ENCODE measurements at regions not wholly inside any gene's neighbourhood (a gene's known extent, or its start where the extent isn't known, plus 50 kb on each side); places are given as distances from the start of the nearest gene placed in this dataset.

GRCh38 chr20:52279706-52280105 lies 88.1 kb upstream of the ZFP64 start:
- Histone ChIP-seq H3K27ac (ENCODE audit: low read depth, low read length, poor library complexity, severe bottlenecking) (no peak overlapping the region), H3K9me3 (ENCODE audit: low read length) (no peaks in the 10 kb centered on the region), H3K4me3 (ENCODE audit: low read depth, low read length, poor library complexity, severe bottlenecking) (no peak overlapping the region), H3K36me3 (ENCODE audit: insufficient read depth, low read length) (no peaks in the 10 kb centered on the region), H3K4me1 (ENCODE audit: insufficient read depth, low read length, poor library complexity, severe bottlenecking) (no peaks in the 10 kb centered on the region), H4K20me1 (ENCODE audit: insufficient read depth, low read length) (no peaks in the 10 kb centered on the region), H3K9me2 (ENCODE audit: insufficient read depth, low read length) (no peaks in the 10 kb centered on the region), H2AFZ (ENCODE audit: low read length) (no peak overlapping the region), H3K79me2 (ENCODE audit: insufficient read depth, low read depth, low read length) (no peaks in the 10 kb centered on the region), H3K4me2 (ENCODE audit: low read length) (no peak overlapping the region)
- ChIA-PET POLR2A (no interaction called here), CTCF (ENCODE audit: unreplicated experiment) (no interaction called here)
- no peak for DNase-seq (ENCODE audit: low spot score)
- no peak for TF ChIP-seq EZH2phosphoT487 (IDR thresholded peaks at IDR 0.05; ENCODE audit: borderline replicate concordance, low read depth, low read length)
- TF ChIP-seq CTCF (conservative IDR thresholded peaks at IDR 0.05; ENCODE audit: low read length): no peak
- BruUV-seq (replicated peaks): no TSS peak
- intact Hi-C loops (cut with micrococcal nuclease; ENCODE audit: unreplicated experiment): no loop called here

- Histone ChIP-seq H2AFZ (ENCODE audit: low read length) (no peak overlapping the region), H3K4me3 (ENCODE audit: low read depth, low read length, poor library complexity, severe bottlenecking) (no peak overlapping the region), H3K9me3 (ENCODE audit: low read length) (no peaks in the 10 kb centered on the region), H3K4me1 (ENCODE audit: insufficient read depth, low read length, poor library complexity, severe bottlenecking) (no peaks in the 10 kb centered on the region), H4K20me1 (ENCODE audit: insufficient read depth, low read length) (no peaks in the 10 kb centered on the region), H3K9me2 (ENCODE audit: insufficient read depth, low read length) (no peaks in the 10 kb centered on the region), H3K4me2 (ENCODE audit: low read length) (no peak overlapping the region), H3K36me3 (ENCODE audit: insufficient read depth, low read length) (no peaks in the 10 kb centered on the region), H3K79me2 (ENCODE audit: insufficient read depth, low read depth, low read length) (no peaks in the 10 kb centered on the region), H3K27ac (ENCODE audit: low read depth, low read length, poor library complexity, severe bottlenecking) (no peak overlapping the region)
- CTCF ChIA-PET (ENCODE audit: unreplicated experiment): no interaction called here
- DNase-seq (ENCODE audit: low spot score): no peak
- no peak for TF ChIP-seq CTCF (conservative IDR thresholded peaks at IDR 0.05; ENCODE audit: low read length)
- no peak for TF ChIP-seq EZH2phosphoT487 (IDR thresholded peaks at IDR 0.05; ENCODE audit: borderline replicate concordance, low read depth, low read length)
- no TSS peak for BruUV-seq (replicated peaks)
- POLR2A ChIA-PET: no interaction called here
- intact Hi-C loops (cut with micrococcal nuclease; ENCODE audit: unreplicated experiment): no loop called here
These were observed 83.7 kb upstream of the ZFP64 start for GRCh38 chr20:52275181-52275691.

- DNase-seq (ENCODE audit: low spot score): no peak
- intact Hi-C loops (cut with micrococcal nuclease; ENCODE audit: unreplicated experiment): no loop called here
- Histone ChIP-seq H3K9me2 (ENCODE audit: insufficient read depth, low read length) (no peaks in the 10 kb centered on the region), H3K4me3 (ENCODE audit: low read depth, low read length, poor library complexity, severe bottlenecking) (no peak overlapping the region), H4K20me1 (ENCODE audit: insufficient read depth, low read length) (no peaks in the 10 kb centered on the region), H3K4me1 (ENCODE audit: insufficient read depth, low read length, poor library complexity, severe bottlenecking) (no peaks in the 10 kb centered on the region), H3K9me3 (ENCODE audit: low read length) (no peaks in the 10 kb centered on the region), H3K4me2 (ENCODE audit: low read length) (no peak overlapping the region), H2AFZ (ENCODE audit: low read length) (no peak overlapping the region), H3K36me3 (ENCODE audit: insufficient read depth, low read length) (no peaks in the 10 kb centered on the region), H3K79me2 (ENCODE audit: insufficient read depth, low read depth, low read length) (no peaks in the 10 kb centered on the region), H3K27ac (ENCODE audit: low read depth, low read length, poor library complexity, severe bottlenecking) (no peak overlapping the region)
- no peak for TF ChIP-seq CTCF (conservative IDR thresholded peaks at IDR 0.05; ENCODE audit: low read length)
- no peak for TF ChIP-seq EZH2phosphoT487 (IDR thresholded peaks at IDR 0.05; ENCODE audit: borderline replicate concordance, low read depth, low read length)
- BruUV-seq (replicated peaks): no TSS peak
- ChIA-PET POLR2A (no interaction called here), CTCF (ENCODE audit: unreplicated experiment) (no interaction called here)
These were observed 79.1 kb upstream of the ZFP64 start for GRCh38 chr20:52270696-52271095.
